MM.1S (cell line): ENCODE measurements at regions not wholly inside any gene's neighbourhood (a gene's known extent, or its start where the extent isn't known, plus 50 kb on each side); places are given as distances from the start of the nearest gene placed in this dataset.

ENCODE experiments used
- EZH2phosphoT487 ChIP-seq: fragments of 300-600 bp; sonication (generic); IDR thresholded peaks from 2 replicates; pipeline ENCODE4 v1.6.1; 2018; ENCODE audit warnings: antibody characterized with exemption, low read length
- TF ChIP-seq, protein P1 (sequence below): fragments of 300-600 bp; sonication (generic); IDR thresholded peaks from 2 replicates; pipeline ENCODE4 v1.5.1; 2016; ENCODE audit warnings: antibody characterized with exemption, low read length, mixed read lengths

DNA sequence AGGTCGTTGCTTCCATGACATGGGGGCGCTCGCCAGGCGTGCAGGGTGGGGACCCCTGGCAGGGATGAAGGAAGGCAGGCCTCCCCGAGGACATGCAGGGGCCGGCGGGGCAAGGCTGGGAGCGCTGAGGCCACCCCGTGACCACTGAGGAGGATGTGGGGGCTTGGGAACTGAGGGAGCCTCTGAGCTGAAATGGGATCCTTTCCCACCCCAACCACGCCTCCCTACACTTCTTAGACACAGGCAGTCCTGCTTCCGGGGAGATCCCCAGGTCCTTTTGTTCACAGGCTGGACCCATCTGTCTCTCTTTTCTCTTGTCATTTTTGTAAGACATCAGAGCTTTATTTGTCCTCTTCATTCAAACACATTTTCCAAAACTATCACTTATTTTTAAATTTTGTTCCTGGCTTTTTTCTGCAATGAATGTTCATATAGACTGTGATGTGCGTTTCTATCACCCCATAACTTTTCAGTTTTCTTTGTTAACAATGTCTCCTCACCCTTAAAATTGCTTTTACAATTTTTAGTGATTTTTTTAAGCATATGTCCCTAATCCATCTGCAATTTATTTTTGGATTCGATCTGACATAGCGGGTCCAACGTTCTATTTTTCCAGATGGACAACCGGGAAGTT, 156.7 kb upstream of the BACE2 start:
- no peak for TF ChIP-seq EZH2phosphoT487
- TF ChIP-seq, protein P1, sequence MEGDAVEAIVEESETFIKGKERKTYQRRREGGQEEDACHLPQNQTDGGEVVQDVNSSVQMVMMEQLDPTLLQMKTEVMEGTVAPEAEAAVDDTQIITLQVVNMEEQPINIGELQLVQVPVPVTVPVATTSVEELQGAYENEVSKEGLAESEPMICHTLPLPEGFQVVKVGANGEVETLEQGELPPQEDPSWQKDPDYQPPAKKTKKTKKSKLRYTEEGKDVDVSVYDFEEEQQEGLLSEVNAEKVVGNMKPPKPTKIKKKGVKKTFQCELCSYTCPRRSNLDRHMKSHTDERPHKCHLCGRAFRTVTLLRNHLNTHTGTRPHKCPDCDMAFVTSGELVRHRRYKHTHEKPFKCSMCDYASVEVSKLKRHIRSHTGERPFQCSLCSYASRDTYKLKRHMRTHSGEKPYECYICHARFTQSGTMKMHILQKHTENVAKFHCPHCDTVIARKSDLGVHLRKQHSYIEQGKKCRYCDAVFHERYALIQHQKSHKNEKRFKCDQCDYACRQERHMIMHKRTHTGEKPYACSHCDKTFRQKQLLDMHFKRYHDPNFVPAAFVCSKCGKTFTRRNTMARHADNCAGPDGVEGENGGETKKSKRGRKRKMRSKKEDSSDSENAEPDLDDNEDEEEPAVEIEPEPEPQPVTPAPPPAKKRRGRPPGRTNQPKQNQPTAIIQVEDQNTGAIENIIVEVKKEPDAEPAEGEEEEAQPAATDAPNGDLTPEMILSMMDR = no peak
